ENCODE measurements at regions not wholly inside any gene's neighbourhood (a gene's known extent, or its start where the extent isn't known, plus 50 kb on each side); places are given as distances from the start of the nearest gene placed in this dataset.

DNA sequence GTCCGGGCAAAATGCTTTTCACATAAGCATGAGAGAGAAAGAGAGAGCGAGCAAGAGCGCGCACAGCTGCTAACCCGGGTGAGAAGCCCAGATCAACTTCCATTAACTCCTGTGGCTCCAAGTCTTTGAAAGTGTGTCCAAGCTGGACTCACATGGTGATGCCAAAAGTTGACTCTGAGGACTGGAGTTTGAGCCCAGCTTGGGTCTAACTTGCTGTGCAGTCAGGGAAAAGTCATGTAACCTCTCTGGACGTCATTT is 357.2 kb upstream of the SULF2 start:
- TF ChIP-seq TAF1 (IDR thresholded peaks at IDR 0.05; ENCODE audit: low read depth), result no peak
- no peak for TF ChIP-seq CEBPB (IDR thresholded peaks at IDR 0.05)
- no peak for TF ChIP-seq RAD21 (IDR thresholded peaks at IDR 0.05; ENCODE audit: low read depth)
- TF ChIP-seq, protein P1, sequence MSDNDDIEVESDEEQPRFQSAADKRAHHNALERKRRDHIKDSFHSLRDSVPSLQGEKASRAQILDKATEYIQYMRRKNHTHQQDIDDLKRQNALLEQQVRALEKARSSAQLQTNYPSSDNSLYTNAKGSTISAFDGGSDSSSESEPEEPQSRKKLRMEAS (IDR thresholded peaks at IDR 0.05), result no peak
- TF ChIP-seq ZBTB7A (IDR thresholded peaks at IDR 0.05; ENCODE audit: low read depth), result no peak
- no peak for TF ChIP-seq YY1 (IDR thresholded peaks at IDR 0.05; ENCODE audit: low read depth)
- TF ChIP-seq CREB1 (IDR thresholded peaks at IDR 0.05; ENCODE audit: low read depth), result no peak
- no peak for TF ChIP-seq EGR1 (IDR thresholded peaks at IDR 0.05)
- TF ChIP-seq, protein P2, sequence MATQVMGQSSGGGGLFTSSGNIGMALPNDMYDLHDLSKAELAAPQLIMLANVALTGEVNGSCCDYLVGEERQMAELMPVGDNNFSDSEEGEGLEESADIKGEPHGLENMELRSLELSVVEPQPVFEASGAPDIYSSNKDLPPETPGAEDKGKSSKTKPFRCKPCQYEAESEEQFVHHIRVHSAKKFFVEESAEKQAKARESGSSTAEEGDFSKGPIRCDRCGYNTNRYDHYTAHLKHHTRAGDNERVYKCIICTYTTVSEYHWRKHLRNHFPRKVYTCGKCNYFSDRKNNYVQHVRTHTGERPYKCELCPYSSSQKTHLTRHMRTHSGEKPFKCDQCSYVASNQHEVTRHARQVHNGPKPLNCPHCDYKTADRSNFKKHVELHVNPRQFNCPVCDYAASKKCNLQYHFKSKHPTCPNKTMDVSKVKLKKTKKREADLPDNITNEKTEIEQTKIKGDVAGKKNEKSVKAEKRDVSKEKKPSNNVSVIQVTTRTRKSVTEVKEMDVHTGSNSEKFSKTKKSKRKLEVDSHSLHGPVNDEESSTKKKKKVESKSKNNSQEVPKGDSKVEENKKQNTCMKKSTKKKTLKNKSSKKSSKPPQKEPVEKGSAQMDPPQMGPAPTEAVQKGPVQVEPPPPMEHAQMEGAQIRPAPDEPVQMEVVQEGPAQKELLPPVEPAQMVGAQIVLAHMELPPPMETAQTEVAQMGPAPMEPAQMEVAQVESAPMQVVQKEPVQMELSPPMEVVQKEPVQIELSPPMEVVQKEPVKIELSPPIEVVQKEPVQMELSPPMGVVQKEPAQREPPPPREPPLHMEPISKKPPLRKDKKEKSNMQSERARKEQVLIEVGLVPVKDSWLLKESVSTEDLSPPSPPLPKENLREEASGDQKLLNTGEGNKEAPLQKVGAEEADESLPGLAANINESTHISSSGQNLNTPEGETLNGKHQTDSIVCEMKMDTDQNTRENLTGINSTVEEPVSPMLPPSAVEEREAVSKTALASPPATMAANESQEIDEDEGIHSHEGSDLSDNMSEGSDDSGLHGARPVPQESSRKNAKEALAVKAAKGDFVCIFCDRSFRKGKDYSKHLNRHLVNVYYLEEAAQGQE (IDR thresholded peaks at IDR 0.05; ENCODE audit: low read depth), result no peak
- no peak for TF ChIP-seq TCF12 (IDR thresholded peaks at IDR 0.05; ENCODE audit: low read depth)
- no peak for TF ChIP-seq EP300 (IDR thresholded peaks at IDR 0.05; ENCODE audit: borderline replicate concordance)
- TF ChIP-seq, protein P3, sequence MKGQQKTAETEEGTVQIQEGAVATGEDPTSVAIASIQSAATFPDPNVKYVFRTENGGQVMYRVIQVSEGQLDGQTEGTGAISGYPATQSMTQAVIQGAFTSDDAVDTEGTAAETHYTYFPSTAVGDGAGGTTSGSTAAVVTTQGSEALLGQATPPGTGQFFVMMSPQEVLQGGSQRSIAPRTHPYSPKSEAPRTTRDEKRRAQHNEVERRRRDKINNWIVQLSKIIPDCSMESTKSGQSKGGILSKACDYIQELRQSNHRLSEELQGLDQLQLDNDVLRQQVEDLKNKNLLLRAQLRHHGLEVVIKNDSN (IDR thresholded peaks at IDR 0.05), result no peak

Measured in Ishikawa (cell line).